LNCaP clone FGC (cell line): ENCODE measurements at regions not wholly inside any gene's neighbourhood (a gene's known extent, or its start where the extent isn't known, plus 50 kb on each side); places are given as distances from the start of the nearest gene placed in this dataset.
"Not testable (repeated sequence)": the region's sequence is repeated elsewhere in the genome, so short reads cannot be mapped to it uniquely, and the experiment has no call there.

ENCODE experiments used
- DNase-seq: peaks from one replicate; pipeline ENCODE4 v3.0.0-alpha.2; 2011; ENCODE audit warnings: low read depth
- H3K4me3 ChIP-seq: 2 replicates; pipeline ENCODE4 v1.5.1; 2011; ENCODE audit warnings: mild to moderate bottlenecking, low read depth, low read length, control low read depth
- CTCF ChIP-seq: IDR thresholded peaks from 2 replicates; pipeline ENCODE4 v1.5.1; 2012; ENCODE audit warnings: mild to moderate bottlenecking; ENCODE audit not compliant: control insufficient read depth, insufficient read depth; ENCODE audit errors: extremely low read depth

GRCh38 chr4:107497054-107497453 is 223.0 kb downstream of the PAPSS1 start:
- DNase-seq = no peak
- TF ChIP-seq CTCF = no peak

GRCh38 chr4:107492566-107492965 is 227.5 kb downstream of the PAPSS1 start:
- no peak for DNase-seq
- TF ChIP-seq CTCF = no peak
- H3K4me3 ChIP-seq = no peak overlapping the region

More at GRCh38 chr4:107497054-107497453, 223.0 kb downstream of the PAPSS1 start:
- no peak overlapping the region for H3K4me3 ChIP-seq

- no peak for DNase-seq
- TF ChIP-seq CTCF = no peak
- no peak overlapping the region for H3K4me3 ChIP-seq
These were observed 229.9 kb downstream of the PAPSS1 start for GRCh38 chr4:107490116-107490515.

- H3K4me3 ChIP-seq, DNase-seq: not testable (repeated sequence)
These were observed 236.4 kb downstream of the PAPSS1 start for GRCh38 chr4:107483621-107484020.

GRCh38 chr4:107482546-107482945 is 237.5 kb downstream of the PAPSS1 start:
- no peak overlapping the region for H3K4me3 ChIP-seq
- no peak for DNase-seq
- TF ChIP-seq CTCF = no peak

GRCh38 chr4:107478327-107478980 is 241.6 kb downstream of the PAPSS1 start:
- TF ChIP-seq CTCF = no peak
- H3K4me3 ChIP-seq = no peak overlapping the region
- DNase-seq = no peak

- TF ChIP-seq CTCF = no peak
- no peak for DNase-seq
- H3K4me3 ChIP-seq = no peak overlapping the region
These were observed 246.9 kb downstream of the PAPSS1 start for GRCh38 chr4:107473126-107473525.
